HCT116 (cell line): ENCODE measurements at regions not wholly inside any gene's neighbourhood (a gene's known extent, or its start where the extent isn't known, plus 50 kb on each side); places are given as distances from the start of the nearest gene placed in this dataset.

Experiments used
- ATAC-seq: fragments of 200-7000 bp; cut with Tn5 transposase; 2 replicates; pipeline ENCODE4 v1.9.1; 2020; ENCODE audit warnings: mild to moderate bottlenecking, moderate library complexity
- BruUV-seq: library from RNA; stranded (reverse); fragments of 400-500 nt; replicated peaks from 2 replicates; lab custom pipeline; 2021; lab: Mats Ljungman, UMichigan
- CTCF ChIA-PET: fragments of 300-600 bp; sonication (Branson Sonifier 250); formaldehyde crosslinking; loops from one replicate; lab custom pipeline; 2021; ENCODE audit warnings: antibody characterized with exemption; lab: Charles Lee
- POLR2A ChIA-PET: fragments of 300-600, 350-600 bp; sonication (Branson Sonifier 250); formaldehyde crosslinking; loops from one replicate; lab custom pipeline; 2021; ENCODE audit warnings: antibody characterized with exemption; lab: Charles Lee
- RAD21 ChIA-PET, 2 experiments: fragments of 300-600 bp; sonication (Branson Sonifier 250); formaldehyde crosslinking; loops; one replicate each; lab custom pipeline; 2023; ENCODE audit warnings: low total read pairs in 2 of 2; ENCODE audit not compliant: uncharacterized antibody in 2 of 2, unreplicated experiment in 2 of 2, low non-redundant PET in 1 of 2; lab: Charles Lee
- DNase-seq: peaks from one replicate; pipeline ENCODE4 v3.0.0-alpha.2; 2010; ENCODE audit warnings: low read depth, low spot score
- H2AFZ ChIP-seq: fragments of 200-600 bp; shearing (Covaris generic), sonication (generic); 2 replicates; pipeline ENCODE4 v1.6.1; 2017; ENCODE audit warnings: low read depth, mixed run types, mixed read lengths, antibody characterized with exemption, low read length; ENCODE audit not compliant: poor library complexity, severe bottlenecking
- H3K27ac ChIP-seq: 2 replicates; pipeline ENCODE4 v1.5.1; 2012; ENCODE audit warnings: low read depth, low read length
- H3K27me3 ChIP-seq: fragments of 200-600 bp; sonication (generic); 2 replicates; pipeline ENCODE4 v1.6.1; 2016; ENCODE audit warnings: mixed run types, low read length, mixed read lengths; ENCODE audit not compliant: insufficient read depth
- H3K36me3 ChIP-seq, 2 experiments: fragments of 200-500 bp in 1 of 2; fragments of 200-600 bp in 1 of 2; sonication (Bioruptor generic) in 1 of 2; sonication (generic) in 1 of 2; 2 replicates each; pipeline versions ENCODE4 v1.5.1 to v1.6.1; 2014 to 2016; ENCODE audit warnings: low read length in 2 of 2, inconsistent platforms in 1 of 2, mixed read lengths in 1 of 2, mixed run types in 1 of 2; ENCODE audit not compliant: insufficient read depth in 2 of 2, control insufficient read depth in 1 of 2
- H3K4me1 ChIP-seq, 2 experiments: fragments of 200-600 bp in 1 of 2; sonication (generic) in 1 of 2; 2 replicates each; pipeline versions ENCODE4 v1.5.1 to v1.6.1; 2012 to 2017; ENCODE audit warnings: low read length in 2 of 2, inconsistent platforms in 1 of 2, mild to moderate bottlenecking in 1 of 2, mixed read lengths in 1 of 2, mixed run types in 1 of 2, moderate library complexity in 1 of 2; ENCODE audit not compliant: insufficient read depth in 2 of 2, control insufficient read depth in 1 of 2
- H3K4me2 ChIP-seq: fragments of 200-600 bp; sonication (generic); 2 replicates; pipeline ENCODE4 v1.6.1; 2017; ENCODE audit warnings: mixed run types, low read length, mixed read lengths
- H3K4me3 ChIP-seq, 2 experiments: fragments of 200-600 bp in 1 of 2; sonication (generic) in 1 of 2; replicated peaks in 1 of 2; 2 replicates each; pipeline ENCODE4 v1.5.1; 2011 to 2016; ENCODE audit warnings: low read length in 2 of 2, control low read depth in 1 of 2, low read depth in 1 of 2, mild to moderate bottlenecking in 1 of 2, mixed read lengths in 1 of 2, mixed run types in 1 of 2
- H3K79me2 ChIP-seq: fragments of 200-600 bp; sonication (generic); 2 replicates; pipeline ENCODE4 v1.6.1; 2017; ENCODE audit warnings: mild to moderate bottlenecking, mixed run types, low read length, moderate library complexity, mixed read lengths; ENCODE audit not compliant: insufficient read depth
- H3K9ac ChIP-seq: fragments of 200-600 bp; sonication (generic); 2 replicates; pipeline ENCODE4 v1.6.1; 2016; ENCODE audit warnings: low read length, mixed read lengths
- H3K9me2 ChIP-seq: fragments of 200-600 bp; sonication (generic), shearing (Covaris generic); 2 replicates; pipeline ENCODE4 v1.6.1; 2017; ENCODE audit warnings: mixed run types, mild to moderate bottlenecking, moderate library complexity; ENCODE audit not compliant: insufficient read depth
- H3K9me3 ChIP-seq, 2 experiments: fragments of 200-500 bp in 1 of 2; fragments of 200-600 bp in 1 of 2; sonication (Bioruptor generic) in 1 of 2; sonication (generic) in 1 of 2; 2 replicates each; pipeline ENCODE4 v1.6.1; 2014 to 2017; ENCODE audit warnings: low read length in 2 of 2, mixed read lengths in 2 of 2, inconsistent platforms in 1 of 2, low read depth in 1 of 2, mild to moderate bottlenecking in 1 of 2, mixed run types in 1 of 2, moderate library complexity in 1 of 2; ENCODE audit not compliant: control insufficient read depth in 1 of 2, insufficient read depth in 1 of 2
- H4K20me1 ChIP-seq: fragments of 200-600 bp; sonication (generic), shearing (Covaris generic); 2 replicates; pipeline ENCODE4 v1.6.1; 2017; ENCODE audit warnings: mixed run types, mild to moderate bottlenecking, moderate library complexity; ENCODE audit not compliant: insufficient read depth
- CBX3 ChIP-seq: IDR thresholded peaks from 2 replicates; pipeline ENCODE4 v1.6.1; 2012; ENCODE audit warnings: low read depth
- CEBPB ChIP-seq: IDR thresholded peaks from 2 replicates; pipeline ENCODE4 v1.6.1; 2012; ENCODE audit warnings: low read depth
- EGR1 ChIP-seq: IDR thresholded peaks from 2 replicates; pipeline ENCODE4 v1.6.1; 2012; ENCODE audit warnings: low read depth
- ELF1 ChIP-seq: IDR thresholded peaks from 2 replicates; pipeline ENCODE4 v1.6.1; 2012; ENCODE audit warnings: low read depth, borderline replicate concordance
- EZH2 ChIP-seq: fragments of 200-600 bp; sonication (generic); IDR thresholded peaks from 2 replicates; pipeline ENCODE4 v1.6.1; 2017; ENCODE audit warnings: antibody characterized with exemption, mixed run types
- FOSL1 ChIP-seq: IDR thresholded peaks from 2 replicates; pipeline ENCODE4 v1.6.1; 2012; ENCODE audit warnings: low read depth
- POLR2A ChIP-seq: IDR thresholded peaks from 2 replicates; pipeline ENCODE4 v1.7.0; 2011; ENCODE audit warnings: borderline replicate concordance; ENCODE audit not compliant: insufficient read depth, insufficient read length; ENCODE audit errors: extremely low read depth
- POLR2AphosphoS5 ChIP-seq: IDR thresholded peaks from 2 replicates; pipeline ENCODE4 v1.6.1; 2011; ENCODE audit warnings: mild to moderate bottlenecking, low read depth, low read length, moderate library complexity
- RAD21 ChIP-seq: IDR thresholded peaks from 2 replicates; pipeline ENCODE4 v1.6.1; 2012; ENCODE audit warnings: low read depth, mild to moderate bottlenecking
- SIN3A ChIP-seq: IDR thresholded peaks from 2 replicates; pipeline ENCODE4 v1.6.1; 2012; ENCODE audit warnings: low read depth
- SRF ChIP-seq: IDR thresholded peaks from 2 replicates; pipeline ENCODE4 v1.6.1; 2012; ENCODE audit warnings: low read depth
- TCF7L2 ChIP-seq: IDR thresholded peaks from 2 replicates; pipeline ENCODE4 v1.7.0; 2011; ENCODE audit warnings: borderline replicate concordance, inconsistent platforms; ENCODE audit not compliant: insufficient read depth, insufficient read length; ENCODE audit errors: extremely low read depth
- YY1 ChIP-seq: IDR thresholded peaks from 2 replicates; pipeline ENCODE4 v1.6.1; 2011; ENCODE audit warnings: low read length, low read depth, moderate library complexity, mild to moderate bottlenecking; ENCODE audit not compliant: insufficient replicate concordance; ENCODE audit errors: extremely low read depth
- ZBTB33 ChIP-seq: IDR thresholded peaks from 2 replicates; pipeline ENCODE4 v1.6.1; 2011; ENCODE audit warnings: mild to moderate bottlenecking, low read length, moderate library complexity; ENCODE audit not compliant: insufficient replicate concordance; ENCODE audit errors: extremely low read depth
- intact Hi-C: fragments of 100-400 bp; cut with micrococcal nuclease; formaldehyde crosslinking; loops from 2 replicates; pipeline ENCODE4 v1.10.0; 2022
- TF ChIP-seq, protein P1 (sequence below): IDR thresholded peaks from 2 replicates; pipeline ENCODE4 v1.6.1; 2012; ENCODE audit warnings: low read depth
- TF ChIP-seq, protein P2 (sequence below), 3 experiments: fragments of 200-600 bp in 1 of 3; sonication (generic) in 1 of 3; IDR thresholded peaks in 2 of 3; conservative IDR thresholded peaks in 1 of 3; 2 replicates each; pipeline ENCODE4 v1.5.1; 2012 to 2017; ENCODE audit warnings: low read depth in 2 of 3, low read length in 2 of 3, antibody characterized with exemption in 1 of 3, borderline replicate concordance in 1 of 3, control low read depth in 1 of 3, mild to moderate bottlenecking in 1 of 3, mixed read lengths in 1 of 3, mixed run types in 1 of 3, moderate library complexity in 1 of 3; ENCODE audit not compliant: insufficient read depth in 1 of 3
- TF ChIP-seq, protein P3 (sequence below): IDR thresholded peaks from 2 replicates; pipeline ENCODE4 v1.6.1; 2012

- Histone ChIP-seq H3K9ac (no peak overlapping the region), H2AFZ (no peak overlapping the region), H4K20me1 (no peaks in the 10 kb centered on the region), H3K9me3 (no peaks in the 10 kb centered on the region), H3K27me3 (no peaks in the 10 kb centered on the region), H3K4me3 (no peak overlapping the region), H3K4me2 (no peak overlapping the region), H3K36me3 (no peaks in the 10 kb centered on the region), H3K27ac (no peak overlapping the region), H3K79me2 (no peaks in the 10 kb centered on the region), H3K9me2 (no peaks in the 10 kb centered on the region; the same call in 1 of the 2 replicates), H3K4me1 (no peaks in the 10 kb centered on the region)
- DNase-seq = no peak
- POLR2A ChIA-PET = no interaction called here
- ATAC-seq = no peak
- TF ChIP-seq EGR1 = no peak
- TF ChIP-seq, protein P1, sequence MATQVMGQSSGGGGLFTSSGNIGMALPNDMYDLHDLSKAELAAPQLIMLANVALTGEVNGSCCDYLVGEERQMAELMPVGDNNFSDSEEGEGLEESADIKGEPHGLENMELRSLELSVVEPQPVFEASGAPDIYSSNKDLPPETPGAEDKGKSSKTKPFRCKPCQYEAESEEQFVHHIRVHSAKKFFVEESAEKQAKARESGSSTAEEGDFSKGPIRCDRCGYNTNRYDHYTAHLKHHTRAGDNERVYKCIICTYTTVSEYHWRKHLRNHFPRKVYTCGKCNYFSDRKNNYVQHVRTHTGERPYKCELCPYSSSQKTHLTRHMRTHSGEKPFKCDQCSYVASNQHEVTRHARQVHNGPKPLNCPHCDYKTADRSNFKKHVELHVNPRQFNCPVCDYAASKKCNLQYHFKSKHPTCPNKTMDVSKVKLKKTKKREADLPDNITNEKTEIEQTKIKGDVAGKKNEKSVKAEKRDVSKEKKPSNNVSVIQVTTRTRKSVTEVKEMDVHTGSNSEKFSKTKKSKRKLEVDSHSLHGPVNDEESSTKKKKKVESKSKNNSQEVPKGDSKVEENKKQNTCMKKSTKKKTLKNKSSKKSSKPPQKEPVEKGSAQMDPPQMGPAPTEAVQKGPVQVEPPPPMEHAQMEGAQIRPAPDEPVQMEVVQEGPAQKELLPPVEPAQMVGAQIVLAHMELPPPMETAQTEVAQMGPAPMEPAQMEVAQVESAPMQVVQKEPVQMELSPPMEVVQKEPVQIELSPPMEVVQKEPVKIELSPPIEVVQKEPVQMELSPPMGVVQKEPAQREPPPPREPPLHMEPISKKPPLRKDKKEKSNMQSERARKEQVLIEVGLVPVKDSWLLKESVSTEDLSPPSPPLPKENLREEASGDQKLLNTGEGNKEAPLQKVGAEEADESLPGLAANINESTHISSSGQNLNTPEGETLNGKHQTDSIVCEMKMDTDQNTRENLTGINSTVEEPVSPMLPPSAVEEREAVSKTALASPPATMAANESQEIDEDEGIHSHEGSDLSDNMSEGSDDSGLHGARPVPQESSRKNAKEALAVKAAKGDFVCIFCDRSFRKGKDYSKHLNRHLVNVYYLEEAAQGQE = no peak
- TF ChIP-seq CEBPB = no peak
- no peak for TF ChIP-seq FOSL1
- no peak for TF ChIP-seq POLR2A
- TF ChIP-seq SIN3A = no peak
- no peak for TF ChIP-seq YY1
- no peak for TF ChIP-seq ELF1
- TF ChIP-seq RAD21 = no peak
- TF ChIP-seq SRF = no peak
- no peak for TF ChIP-seq EZH2
- TF ChIP-seq TCF7L2 = no peak
- TF ChIP-seq, protein P2, sequence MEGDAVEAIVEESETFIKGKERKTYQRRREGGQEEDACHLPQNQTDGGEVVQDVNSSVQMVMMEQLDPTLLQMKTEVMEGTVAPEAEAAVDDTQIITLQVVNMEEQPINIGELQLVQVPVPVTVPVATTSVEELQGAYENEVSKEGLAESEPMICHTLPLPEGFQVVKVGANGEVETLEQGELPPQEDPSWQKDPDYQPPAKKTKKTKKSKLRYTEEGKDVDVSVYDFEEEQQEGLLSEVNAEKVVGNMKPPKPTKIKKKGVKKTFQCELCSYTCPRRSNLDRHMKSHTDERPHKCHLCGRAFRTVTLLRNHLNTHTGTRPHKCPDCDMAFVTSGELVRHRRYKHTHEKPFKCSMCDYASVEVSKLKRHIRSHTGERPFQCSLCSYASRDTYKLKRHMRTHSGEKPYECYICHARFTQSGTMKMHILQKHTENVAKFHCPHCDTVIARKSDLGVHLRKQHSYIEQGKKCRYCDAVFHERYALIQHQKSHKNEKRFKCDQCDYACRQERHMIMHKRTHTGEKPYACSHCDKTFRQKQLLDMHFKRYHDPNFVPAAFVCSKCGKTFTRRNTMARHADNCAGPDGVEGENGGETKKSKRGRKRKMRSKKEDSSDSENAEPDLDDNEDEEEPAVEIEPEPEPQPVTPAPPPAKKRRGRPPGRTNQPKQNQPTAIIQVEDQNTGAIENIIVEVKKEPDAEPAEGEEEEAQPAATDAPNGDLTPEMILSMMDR (IDR thresholded peaks at IDR 0.05 in 2 of 3, conservative IDR thresholded peaks at IDR 0.05 in 1 of 3; ENCODE audit: borderline replicate concordance in 1 of 3, insufficient read depth in 1 of 3, low read depth in 2 of 3, low read length in 2 of 3) = no peak
- no peak for TF ChIP-seq ZBTB33
- TF ChIP-seq, protein P3, sequence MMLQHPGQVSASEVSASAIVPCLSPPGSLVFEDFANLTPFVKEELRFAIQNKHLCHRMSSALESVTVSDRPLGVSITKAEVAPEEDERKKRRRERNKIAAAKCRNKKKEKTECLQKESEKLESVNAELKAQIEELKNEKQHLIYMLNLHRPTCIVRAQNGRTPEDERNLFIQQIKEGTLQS = no peak
- no peak for TF ChIP-seq POLR2AphosphoS5
- TF ChIP-seq CBX3 = no peak
- RAD21 ChIA-PET = no interaction called here
- BruUV-seq = no TSS peak
- CTCF ChIA-PET = no interaction called here
- intact Hi-C loops = no loop called here
These were observed 308.9 kb downstream of the DTWD2 start for GRCh38 chr5:118679264-118679940.
